AG04450 (cell line): ENCODE measurements at regions not wholly inside any gene's neighbourhood (a gene's known extent, or its start where the extent isn't known, plus 50 kb on each side); places are given as distances from the start of the nearest gene placed in this dataset.

Experiments
- CTCF ChIA-PET: fragments of 300-600, 350-600 bp; formaldehyde crosslinking; extraction: SDS; loops from one replicate; lab custom pipeline; 2022; ENCODE audit warnings: antibody characterized with exemption, inconsistent platforms; lab: Charles Lee
- POLR2A ChIA-PET: fragments of 350-600 bp; formaldehyde crosslinking; extraction: SDS; loops from one replicate; lab custom pipeline; 2021; ENCODE audit warnings: antibody characterized with exemption, inconsistent platforms; lab: Yijun Ruan, JAX
- DNase-seq: peaks from one replicate; pipeline ENCODE4 v3.0.0-alpha.2; 2011; ENCODE audit warnings: low read depth, low spot score
- H3K27ac ChIP-seq: one replicate; pipeline ENCODE4 v1.5.1; 2012; ENCODE audit warnings: low read depth, low read length, control low read depth
- H3K27me3 ChIP-seq: one replicate; pipeline ENCODE4 v1.6.0; 2012; ENCODE audit warnings: low read length; ENCODE audit not compliant: control insufficient read depth, insufficient read depth
- H3K4me3 ChIP-seq: 2 replicates; pipeline ENCODE4 v1.5.1; 2011; ENCODE audit warnings: mild to moderate bottlenecking, low read depth, low read length, control low read depth
- H3K9me3 ChIP-seq: 2 replicates; pipeline ENCODE4 v1.5.1; 2012; ENCODE audit warnings: low read length; ENCODE audit not compliant: control insufficient read depth, insufficient read depth
- CTCF ChIP-seq: IDR thresholded peaks from 2 replicates; pipeline ENCODE4 v1.5.1; 2011; ENCODE audit warnings: low read depth, low read length, control low read depth, inconsistent platforms

DNA sequence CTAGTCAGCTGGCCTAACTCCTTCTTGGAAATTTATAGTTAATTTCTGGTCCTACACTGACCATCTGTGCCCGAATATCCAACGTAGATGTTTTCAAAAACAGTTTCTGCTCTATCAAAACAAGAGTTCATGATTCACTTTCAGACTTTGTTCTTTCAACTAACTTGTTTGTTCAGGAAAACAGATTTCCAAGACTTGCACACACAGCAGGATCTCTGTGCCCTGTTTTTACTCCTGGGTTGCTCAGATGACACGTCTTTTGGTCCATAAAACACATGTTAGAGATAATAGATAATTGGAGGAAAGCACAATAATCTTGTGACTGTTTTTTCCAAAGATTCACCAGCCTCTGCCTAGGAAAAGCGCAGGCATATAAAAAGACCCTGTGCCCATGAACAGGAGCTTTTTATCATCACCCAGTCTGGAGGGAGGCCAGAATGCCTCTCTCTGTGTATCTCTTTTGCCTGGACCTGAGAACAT is 218.0 kb downstream of the IRS2 start:
- POLR2A ChIA-PET: no interaction called here
- no peak for DNase-seq
- no peak overlapping the region for H3K4me3 ChIP-seq
- TF ChIP-seq CTCF: no peak
- CTCF ChIA-PET: interaction anchor here (0.5 to 1.8 kb wide), 3 partner anchors 16 to 423 kb away, joined by 3 to 6 read pairs (median 3); no protein-coding TSS in a partner anchor
- no peak overlapping the region for H3K27ac ChIP-seq
- peaks cover 2% of the 10 kb centered on the region for H3K27me3 ChIP-seq
- H3K9me3 ChIP-seq: no peaks in the 10 kb centered on the region

DNA sequence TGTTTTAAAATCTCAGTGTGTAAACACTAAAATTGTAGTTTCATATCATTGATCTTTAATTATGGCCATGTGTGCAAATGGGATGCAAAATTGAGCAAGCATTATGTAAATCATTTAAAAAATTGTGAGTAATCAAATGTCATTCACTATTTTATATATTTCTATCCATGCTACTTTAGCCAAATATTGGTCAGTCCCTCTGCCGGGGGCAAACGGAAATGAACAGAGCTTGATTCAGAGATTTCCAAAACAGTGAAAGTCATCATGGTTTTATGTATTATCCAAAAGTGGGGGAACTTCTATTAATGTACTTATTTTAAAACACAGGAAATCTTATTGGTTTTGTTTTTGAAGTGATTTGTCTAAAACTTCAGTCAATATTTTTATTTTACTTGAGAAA is 219.1 kb downstream of the IRS2 start:
- H3K9me3 ChIP-seq: no peaks in the 10 kb centered on the region
- TF ChIP-seq CTCF: peak; percentile 54
- H3K27me3 ChIP-seq: peaks cover 2% of the 10 kb centered on the region
- no peak overlapping the region for H3K4me3 ChIP-seq
- no peak overlapping the region for H3K27ac ChIP-seq
- POLR2A ChIA-PET: no interaction called here
- CTCF ChIA-PET: interaction anchor here (1.2 to 1.8 kb wide), 2 partner anchors 421 to 422 kb away, joined by 3 to 6 read pairs; no protein-coding TSS in a partner anchor
- no peak for DNase-seq

DNA sequence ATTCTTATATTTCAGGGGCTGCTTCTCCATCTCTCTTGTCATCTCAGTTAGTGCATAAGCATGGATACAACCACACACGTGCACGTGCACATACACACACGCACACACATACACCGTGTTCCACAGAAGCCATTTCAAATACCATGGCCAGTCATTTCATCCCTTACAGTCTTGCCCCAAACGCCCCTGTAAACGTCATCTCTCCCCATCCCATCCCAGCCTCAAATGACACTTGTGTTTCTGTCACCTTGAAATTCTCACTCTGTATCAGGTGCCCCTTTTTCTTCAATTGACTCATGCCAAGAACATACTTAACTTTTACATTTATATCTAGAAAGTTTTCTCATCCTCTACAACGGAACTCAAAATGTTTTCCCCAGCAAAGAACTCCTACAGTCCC is 220.5 kb downstream of the IRS2 start:
- no peak for DNase-seq
- Histone ChIP-seq H3K4me3 (no peak overlapping the region), H3K27ac (no peak overlapping the region), H3K9me3 (no peaks in the 10 kb centered on the region), H3K27me3 (peaks cover 2% of the 10 kb centered on the region)
- no peak for TF ChIP-seq CTCF
- ChIA-PET POLR2A (no interaction called here), CTCF (no interaction called here)

DNA sequence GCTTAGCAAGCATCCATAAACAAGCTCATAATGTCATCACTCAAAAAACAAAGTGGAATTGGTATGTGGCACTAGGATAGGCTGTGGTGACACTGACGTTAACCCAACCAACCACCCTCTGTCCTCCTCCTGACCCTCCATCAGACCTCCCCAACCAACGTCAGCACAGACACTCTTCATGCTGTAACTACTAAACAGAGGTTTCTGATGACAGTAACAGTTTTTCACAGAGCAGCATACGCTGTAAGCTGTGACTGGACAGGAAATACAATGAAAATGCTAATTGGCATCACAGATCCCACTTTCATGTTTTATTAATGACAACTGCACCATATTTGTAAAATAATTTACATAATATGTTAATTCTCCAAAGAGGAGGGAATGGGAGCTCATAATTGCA is 238.0 kb downstream of the IRS2 start:
- CTCF ChIA-PET: no interaction called here
- POLR2A ChIA-PET: no interaction called here
- TF ChIP-seq CTCF: no peak
- no peak overlapping the region for H3K27ac ChIP-seq
- no peak for DNase-seq
- H3K4me3 ChIP-seq: no peak overlapping the region
- H3K9me3 ChIP-seq: no peaks in the 10 kb centered on the region
- no peaks in the 10 kb centered on the region for H3K27me3 ChIP-seq

DNA sequence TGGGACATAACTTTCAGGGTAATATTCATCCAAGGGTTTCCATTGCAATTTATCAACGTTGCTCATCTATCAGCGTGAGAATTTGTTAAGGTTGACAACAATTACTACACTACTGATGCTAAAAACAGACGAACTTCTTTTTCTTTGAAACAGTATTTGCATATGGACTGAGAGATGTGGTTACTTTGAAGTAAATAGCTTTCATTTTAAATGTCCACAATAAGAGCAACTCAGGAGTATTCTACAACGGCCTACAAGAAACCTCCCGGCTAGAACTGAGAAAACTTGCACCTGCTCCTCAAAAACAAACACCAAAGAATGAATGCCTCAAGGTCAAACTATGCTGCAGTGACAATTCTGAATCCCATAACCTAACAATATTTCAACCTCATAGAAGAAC is 238.4 kb downstream of the IRS2 start:
- DNase-seq: no peak
- H3K4me3 ChIP-seq: no peak overlapping the region
- ChIA-PET CTCF (no interaction called here), POLR2A (no interaction called here)
- no peaks in the 10 kb centered on the region for H3K27me3 ChIP-seq
- H3K27ac ChIP-seq: no peak overlapping the region
- TF ChIP-seq CTCF: no peak
- no peaks in the 10 kb centered on the region for H3K9me3 ChIP-seq
